GM12878 (cell line): ENCODE measurements at regions not wholly inside any gene's neighbourhood (a gene's known extent, or its start where the extent isn't known, plus 50 kb on each side); places are given as distances from the start of the nearest gene placed in this dataset.
"Not testable (repeated sequence)": the region's sequence is repeated elsewhere in the genome, so short reads cannot be mapped to it uniquely, and the experiment has no call there.

Experiments
- ATAC-seq: fragments of 200-7000 bp; cut with Tn5 transposase; 3 replicates; pipeline ENCODE4 v1.9.1; 2020; ENCODE audit warnings: mild to moderate bottlenecking, moderate library complexity
- BruUV-seq: library from RNA; stranded (reverse); fragments of 400-500 nt; replicated peaks from 2 replicates; lab custom pipeline; 2021; lab: Mats Ljungman, UMichigan
- CTCF ChIA-PET: fragments of 300-600 bp; sonication (Branson Sonifier 250); formaldehyde crosslinking; extraction: SDS; loops from one replicate; lab custom pipeline; 2021; ENCODE audit warnings: inconsistent platforms; lab: Yijun Ruan, JAX
- POLR2A ChIA-PET: fragments of 350-600 bp; formaldehyde crosslinking; extraction: SDS; loops from one replicate; lab custom pipeline; 2021; ENCODE audit warnings: inconsistent platforms; lab: Charles Lee
- RAD21 ChIA-PET: fragments of 300-600 bp; sonication (Branson Sonifier 250); formaldehyde crosslinking; loops from one replicate; lab custom pipeline; 2023; ENCODE audit warnings: antibody characterized with exemption; ENCODE audit not compliant: unreplicated experiment; lab: Charles Lee
- SMC1A ChIA-PET: fragments of 300-600 bp; sonication (Branson Sonifier 250); formaldehyde crosslinking; loops from one replicate; lab custom pipeline; 2023; ENCODE audit not compliant: unreplicated experiment, uncharacterized antibody; lab: Charles Lee
- DNase-seq: peaks from one replicate; pipeline ENCODE4 v3.0.0-alpha.2; 2011; ENCODE audit warnings: low read depth, low spot score
- FAIRE-seq: peaks from 3 replicates; lab custom pipeline; 2011; peaks lifted over from hg19 to GRCh38; lab: Jason Lieb, UNC
- H2AFZ ChIP-seq: 2 replicates; pipeline ENCODE4 v1.6.0; 2011; ENCODE audit warnings: low read depth, low read length, control low read depth; ENCODE audit not compliant: control insufficient read depth
- H3K27ac ChIP-seq: 2 replicates; pipeline ENCODE4 v1.5.1; 2011; ENCODE audit warnings: control low read depth; ENCODE audit not compliant: control insufficient read depth, insufficient read depth
- H3K27me3 ChIP-seq, 2 experiments: replicated peaks in 1 of 2; 2 replicates each; pipeline versions ENCODE4 v1.6.0 to v1.6.1; 2011; ENCODE audit warnings: low read length in 1 of 2; ENCODE audit not compliant: control insufficient read depth in 2 of 2, insufficient read depth in 2 of 2
- H3K36me3 ChIP-seq, 2 experiments: 2 replicates each; pipeline ENCODE4 v1.5.1; 2011; ENCODE audit warnings: low read length in 1 of 2; ENCODE audit not compliant: control insufficient read depth in 2 of 2, insufficient read depth in 2 of 2
- H3K4me1 ChIP-seq: 2 replicates; pipeline ENCODE4 v1.6.1; 2011; ENCODE audit warnings: mild to moderate bottlenecking, low read length, moderate library complexity, mixed read lengths; ENCODE audit not compliant: control insufficient read depth, insufficient read depth
- H3K4me2 ChIP-seq: 2 replicates; pipeline ENCODE4 v1.6.0; 2011; ENCODE audit warnings: control low read depth; ENCODE audit not compliant: control insufficient read depth, insufficient read depth
- H3K4me3 ChIP-seq: fragments of 200-600 bp; sonication (generic); 2 replicates; pipeline ENCODE4 v1.5.1; 2016
- H3K79me2 ChIP-seq: 2 replicates; pipeline ENCODE4 v1.6.0; 2011; ENCODE audit warnings: low read length; ENCODE audit not compliant: control insufficient read depth, insufficient read depth
- H3K9ac ChIP-seq: 2 replicates; pipeline ENCODE4 v1.8.0; 2011; ENCODE audit warnings: low read length, control low read depth, mixed read lengths; ENCODE audit not compliant: control insufficient read depth, insufficient read depth
- H3K9me3 ChIP-seq: replicated peaks from 3 replicates; pipeline ENCODE4 v1.5.1; 2011; ENCODE audit warnings: mild to moderate bottlenecking, low read length; ENCODE audit not compliant: control insufficient read depth, insufficient read depth
- H4K20me1 ChIP-seq: 2 replicates; pipeline ENCODE4 v1.6.0; 2011; ENCODE audit not compliant: control insufficient read depth, insufficient read depth
- BCL3 ChIP-seq: IDR thresholded peaks from 2 replicates; pipeline ENCODE4 v1.6.1; 2011; ENCODE audit warnings: borderline replicate concordance, low read depth, mild to moderate bottlenecking, moderate library complexity, low read length; ENCODE audit not compliant: insufficient read depth, poor library complexity, severe bottlenecking
- WRNIP1 ChIP-seq: IDR thresholded peaks from 2 replicates; pipeline ENCODE4 v1.6.1; 2011; ENCODE audit warnings: low read depth, low read length, improper control_type of control experiment, borderline replicate concordance
- WGBS: methylation state at CpG from one replicate; pipeline ENCODE4 v1.1.6; 2016; ENCODE audit warnings: low lambda C conversion rate; ENCODE audit not compliant: insufficient replicate concordance, insufficient coverage; ENCODE audit errors: missing lambda C conversion rate; 5-methylcytosine and 5-hydroxymethylcytosine counted together
- in situ Hi-C: fragments of 300-500 bp; cut with MboI; formaldehyde crosslinking; loops from 9 replicates; pipeline ENCODE4 v1.14.3; 2018; ENCODE audit warnings: mixed read lengths
- intact Hi-C: fragments of 100-400 bp; cut with micrococcal nuclease; formaldehyde crosslinking; loops from one replicate; pipeline ENCODE4 v1.14.2; 2022; ENCODE audit not compliant: unreplicated experiment

- Histone ChIP-seq H2AFZ (no peak overlapping the region), H3K36me3 (no peaks in the 10 kb centered on the region), H3K4me2 (no peak overlapping the region), H3K79me2 (no peaks in the 10 kb centered on the region), H3K4me3 (no peak overlapping the region), H3K27ac (no peak overlapping the region), H3K27me3 (no peaks in the 10 kb centered on the region), H3K9me3 (no peaks in the 10 kb centered on the region), H4K20me1 (no peaks in the 10 kb centered on the region), H3K9ac (no peak overlapping the region), H3K4me1 (no peaks in the 10 kb centered on the region)
- in situ Hi-C loops, result no loop called here
- BruUV-seq, result no TSS peak
- intact Hi-C loops, result no loop called here
- no peak for ATAC-seq
- peak; percentile 73 for TF ChIP-seq BCL3
- TF ChIP-seq WRNIP1, result no peak
- ChIA-PET RAD21 (no interaction called here), POLR2A (no interaction called here), SMC1A (no interaction called here), CTCF (no interaction called here)
- no peak for FAIRE-seq
- no peak for DNase-seq
- WGBS, result 43% methylated on average over 4 of the region's 4 CpGs
Measured at GRCh38 chr12:131647667-131648066, 63.2 kb upstream of the SFSWAP start.

- H4K20me1 ChIP-seq, H3K9me3 ChIP-seq, RAD21 ChIA-PET, BruUV-seq, POLR2A ChIA-PET, intact Hi-C loops, H3K27me3 ChIP-seq, H3K9ac ChIP-seq, CTCF ChIA-PET, DNase-seq, H3K4me2 ChIP-seq, H3K27ac ChIP-seq, H3K4me3 ChIP-seq, H3K4me1 ChIP-seq, in situ Hi-C loops, ATAC-seq, H3K36me3 ChIP-seq, SMC1A ChIA-PET, H2AFZ ChIP-seq, H3K79me2 ChIP-seq: not testable (repeated sequence)
- 21% methylated on average over 6 of the region's 13 CpGs for WGBS
- FAIRE-seq, result peak; percentile 86
Measured at GRCh38 chr12:131655469-131656174, 55.3 kb upstream of the SFSWAP start.

GRCh38 chr12:131656796-131657195, 54.1 kb upstream of the SFSWAP start:
- H3K4me3 ChIP-seq, RAD21 ChIA-PET, in situ Hi-C loops, H3K27me3 ChIP-seq, H3K36me3 ChIP-seq, SMC1A ChIA-PET, H3K9me3 ChIP-seq, CTCF ChIA-PET, H2AFZ ChIP-seq, H3K79me2 ChIP-seq, H4K20me1 ChIP-seq, ATAC-seq, H3K4me1 ChIP-seq, BruUV-seq, intact Hi-C loops, H3K4me2 ChIP-seq, H3K27ac ChIP-seq, DNase-seq, POLR2A ChIA-PET, H3K9ac ChIP-seq: not testable (repeated sequence)
- 63% methylated on average over 4 of the region's 5 CpGs for WGBS
- peak; percentile 80 for FAIRE-seq
